Fibroblast of skin of back (primary cell): ENCODE measurements at regions not wholly inside any gene's neighbourhood (a gene's known extent, or its start where the extent isn't known, plus 50 kb on each side); places are given as distances from the start of the nearest gene placed in this dataset.

Experiments
- DNase-seq: peaks from one replicate; pipeline ENCODE4 v3.0.0-alpha.2; 2013

DNA sequence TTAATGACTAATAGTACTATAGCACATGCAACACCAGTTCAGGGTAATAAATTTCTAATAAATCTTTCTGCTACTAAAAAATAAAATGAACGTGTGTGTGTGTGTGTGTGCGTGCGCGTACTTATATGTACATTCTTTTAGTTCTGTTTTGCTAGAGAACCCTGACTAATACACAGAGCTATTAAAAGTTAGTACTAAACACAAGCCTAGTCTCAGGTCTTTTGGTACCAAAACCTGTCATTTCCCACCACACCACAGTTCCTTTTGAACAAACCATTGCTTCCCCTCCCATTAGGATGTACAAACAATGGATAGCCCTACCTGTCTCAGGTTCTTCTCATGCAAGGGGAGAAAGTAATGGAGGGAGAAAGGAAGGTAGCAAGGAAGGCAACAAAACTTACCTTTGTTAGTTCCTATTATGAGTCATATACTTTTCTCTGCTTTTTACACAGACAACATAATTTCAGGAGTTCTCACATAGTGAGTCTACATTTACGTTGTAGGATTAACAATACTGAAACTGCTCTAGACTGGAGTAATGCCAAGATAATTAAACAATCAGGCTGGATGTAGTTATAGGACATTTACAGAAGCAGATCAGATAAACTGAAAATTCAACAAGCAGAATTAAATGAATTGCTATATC is 427.2 kb downstream of the KCNJ3 start:
- no peak for DNase-seq

GRCh38 chr2:155115846-155116245 is 417.4 kb downstream of the KCNJ3 start:
- no peak for DNase-seq

DNA sequence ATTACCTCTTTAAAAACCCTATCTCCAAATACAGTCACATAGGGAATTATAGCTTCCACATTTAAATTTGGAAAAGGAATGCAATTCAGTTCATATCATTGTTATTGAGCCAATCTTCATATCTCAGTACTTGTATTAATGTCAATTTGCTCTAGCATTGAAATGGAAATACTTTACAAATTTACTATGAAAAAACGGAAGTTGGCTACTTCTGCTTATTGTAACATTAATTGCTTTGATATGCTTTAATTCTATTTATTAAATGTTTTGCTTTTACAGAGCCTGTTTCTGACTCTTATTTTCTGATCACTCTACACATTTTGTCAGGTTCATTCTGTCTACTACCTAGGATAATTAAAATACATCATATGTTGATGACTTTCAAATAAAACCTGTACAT is 412.6 kb downstream of the KCNJ3 start:
- DNase-seq = no peak

DNA sequence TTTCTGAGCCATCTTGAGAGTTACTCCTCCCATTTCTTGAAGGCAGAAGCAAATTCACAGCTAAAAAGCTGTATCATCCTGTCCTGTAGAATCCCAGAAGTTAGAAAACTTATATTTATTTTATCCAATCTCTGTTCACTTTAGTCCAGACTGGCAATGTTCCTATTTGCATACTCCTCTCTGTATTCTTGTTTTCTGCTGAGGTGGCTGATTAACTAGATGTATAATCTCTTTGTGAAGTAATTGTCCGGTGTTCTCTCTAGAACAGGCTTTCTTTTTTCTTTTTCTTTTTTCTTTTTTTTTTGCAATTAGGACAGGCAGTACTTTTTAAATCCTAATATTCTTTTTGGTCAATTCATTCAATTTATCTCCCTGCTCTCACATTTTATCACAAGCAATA is 411.0 kb downstream of the KCNJ3 start:
- DNase-seq = no peak

- no peak for DNase-seq
Observed at GRCh38 chr2:155100261-155100660, 401.8 kb downstream of the KCNJ3 start.

GRCh38 chr2:155099784-155100183 is 401.3 kb downstream of the KCNJ3 start:
- DNase-seq = peak; percentile 1

DNA sequence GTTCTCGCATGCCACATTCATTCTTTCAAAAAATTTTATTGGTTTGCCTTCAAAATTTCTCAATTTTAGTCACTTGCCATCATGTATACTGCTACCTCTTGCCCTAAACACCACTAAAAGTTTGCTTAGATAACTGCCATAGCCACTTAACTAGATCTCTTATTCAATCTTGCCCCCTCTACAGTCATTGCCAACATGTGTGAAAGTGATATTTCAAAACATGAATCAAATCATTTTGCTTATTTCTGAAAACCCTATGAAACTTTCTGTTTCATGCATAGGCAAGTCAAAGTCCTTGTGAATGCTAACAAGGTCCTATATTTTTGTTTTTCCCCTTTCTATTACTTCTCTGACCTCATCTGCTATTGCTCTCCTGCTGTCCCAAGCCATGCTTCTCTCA is 397.1 kb downstream of the KCNJ3 start:
- DNase-seq = no peak

DNA sequence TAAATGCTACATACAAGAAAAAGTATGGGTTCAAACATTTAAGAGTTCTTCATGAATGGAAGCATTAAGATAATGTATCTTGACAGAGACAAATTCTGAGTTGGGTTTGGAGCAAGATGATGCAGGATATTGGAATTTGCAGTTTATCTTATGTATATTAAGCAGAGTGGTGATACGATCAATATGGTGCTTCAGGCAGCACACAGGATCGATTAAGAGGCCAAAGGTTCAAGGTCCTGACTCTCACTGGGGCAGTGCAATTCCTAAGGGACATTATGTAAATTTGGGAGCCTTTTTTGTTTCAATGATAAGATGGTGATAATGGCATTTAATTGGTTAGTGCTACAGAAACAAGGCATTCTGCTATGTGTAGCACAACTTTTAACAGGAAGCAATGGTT is 381.9 kb downstream of the KCNJ3 start:
- DNase-seq = no peak

- no peak for DNase-seq
Observed at GRCh38 chr2:155070489-155070888, 372.0 kb downstream of the KCNJ3 start.

- DNase-seq = no peak
Observed at GRCh38 chr2:155062922-155063258, 364.4 kb downstream of the KCNJ3 start.

DNA sequence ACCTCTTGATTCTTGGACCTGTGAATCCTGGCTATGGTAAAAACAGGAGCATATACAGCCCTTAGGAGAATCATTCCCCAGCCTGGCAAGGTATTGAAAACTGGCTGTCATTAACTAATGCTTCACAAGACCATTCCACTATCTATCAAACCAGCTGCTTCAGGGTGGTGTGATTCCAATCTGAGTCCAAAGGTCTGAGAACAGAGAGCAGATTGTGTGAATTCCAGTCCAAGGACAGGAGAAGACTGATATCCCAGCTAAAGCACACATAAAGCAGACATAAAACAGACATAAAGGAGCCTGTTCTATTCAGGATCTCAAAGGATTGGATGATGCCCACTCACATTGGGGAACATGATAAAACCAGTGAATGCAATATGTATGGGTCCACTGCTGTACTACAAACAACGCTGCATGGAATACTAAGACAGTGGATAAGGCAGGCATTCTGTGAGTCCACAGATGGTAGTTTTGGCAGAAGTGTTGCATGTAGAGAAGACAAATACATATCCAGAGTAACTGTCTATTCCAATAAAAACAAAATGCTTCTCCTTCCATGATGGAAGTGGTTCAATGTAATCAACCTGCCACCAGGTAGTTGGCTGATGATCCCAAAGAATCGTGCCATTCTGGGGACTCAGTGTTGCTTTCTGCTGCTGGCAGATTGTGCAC is 363.9 kb downstream of the KCNJ3 start:
- no peak for DNase-seq

- no peak for DNase-seq
Observed at GRCh38 chr2:155060896-155061295, 362.4 kb downstream of the KCNJ3 start.

DNA sequence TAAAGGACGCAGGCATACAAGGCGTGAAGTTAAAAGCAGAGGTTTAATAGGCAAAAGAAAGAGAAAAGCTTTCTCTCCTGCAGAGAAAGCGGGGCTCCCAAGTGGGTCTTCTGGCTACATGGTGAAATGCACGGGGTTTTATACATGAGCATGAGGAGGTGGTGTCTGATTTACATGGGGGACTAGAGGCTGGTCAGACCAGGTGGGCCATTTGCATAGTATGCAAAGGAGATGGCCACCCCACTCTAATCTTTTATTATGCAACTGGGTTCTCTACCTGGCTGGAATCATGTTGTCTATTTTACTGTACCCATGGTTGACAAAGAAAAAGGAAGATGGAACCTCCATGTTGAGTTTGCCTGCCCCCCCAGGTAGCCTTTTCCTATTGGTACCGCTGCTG is 356.2 kb downstream of the KCNJ3 start:
- no peak for DNase-seq

- DNase-seq = no peak
Observed at GRCh38 chr2:155043097-155043496, 344.6 kb downstream of the KCNJ3 start.

DNA sequence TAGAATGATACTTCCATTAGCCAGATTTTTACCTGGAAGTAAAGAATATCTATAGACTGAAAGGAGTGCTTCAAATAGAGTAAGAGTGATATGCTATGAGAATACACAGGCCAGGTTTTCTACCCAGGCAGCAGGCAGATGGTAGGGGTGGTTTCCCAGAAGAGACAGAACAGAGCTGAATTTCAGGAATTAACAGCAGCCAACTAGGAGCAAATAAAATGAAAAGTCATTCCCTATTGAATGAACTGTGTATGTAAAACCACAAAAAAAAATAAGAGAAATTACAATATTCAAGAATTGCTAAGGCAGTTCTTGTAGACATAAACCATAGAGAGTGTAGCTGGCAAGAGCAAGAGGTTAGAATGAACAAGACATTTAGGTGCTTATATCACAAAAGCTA is 336.8 kb downstream of the KCNJ3 start:
- DNase-seq = no peak

DNA sequence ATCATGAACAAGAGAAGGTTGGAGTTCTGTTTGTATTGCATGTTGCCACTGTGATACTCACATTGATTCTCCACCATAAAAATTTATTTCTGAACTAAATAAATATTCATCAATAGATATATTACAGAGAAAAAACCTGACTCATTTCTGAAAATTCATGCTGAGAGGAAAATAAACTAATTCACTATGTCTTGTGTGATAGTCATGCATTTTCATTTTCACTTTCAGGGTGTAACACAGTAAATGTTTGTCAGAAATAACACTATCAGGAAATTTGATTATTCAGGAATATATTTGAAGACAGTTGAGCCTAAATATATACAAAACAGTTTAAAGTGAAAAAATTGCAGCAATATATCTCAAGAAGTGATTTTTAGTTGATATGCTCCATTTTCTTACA is 335.2 kb downstream of the KCNJ3 start:
- no peak for DNase-seq

- DNase-seq = no peak
Observed at GRCh38 chr2:155030296-155030695, 331.8 kb downstream of the KCNJ3 start.

DNA sequence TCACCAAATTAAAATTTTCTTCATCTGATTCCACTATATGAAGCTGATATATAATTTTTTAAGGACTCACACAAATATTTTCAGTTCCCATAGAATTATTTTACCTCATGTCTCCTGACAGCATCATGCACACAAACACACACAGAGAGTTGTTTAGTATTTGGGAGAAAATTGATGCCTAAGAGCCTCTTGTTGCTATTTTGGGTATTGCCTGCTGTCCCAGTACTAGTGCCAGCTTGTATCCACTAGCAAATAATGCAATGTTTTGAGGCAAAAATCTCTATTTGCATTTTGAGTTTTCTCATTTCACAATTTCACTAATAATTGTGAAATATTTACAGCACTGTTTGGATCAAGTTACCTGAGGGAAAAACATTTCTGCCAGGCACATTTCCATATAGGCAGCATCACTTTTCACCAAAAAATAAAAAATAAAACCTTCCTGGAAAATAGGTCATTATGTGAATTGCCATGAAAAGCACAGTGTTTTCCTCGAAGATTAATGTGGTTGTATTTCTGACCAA is 328.2 kb downstream of the KCNJ3 start:
- DNase-seq = no peak

DNA sequence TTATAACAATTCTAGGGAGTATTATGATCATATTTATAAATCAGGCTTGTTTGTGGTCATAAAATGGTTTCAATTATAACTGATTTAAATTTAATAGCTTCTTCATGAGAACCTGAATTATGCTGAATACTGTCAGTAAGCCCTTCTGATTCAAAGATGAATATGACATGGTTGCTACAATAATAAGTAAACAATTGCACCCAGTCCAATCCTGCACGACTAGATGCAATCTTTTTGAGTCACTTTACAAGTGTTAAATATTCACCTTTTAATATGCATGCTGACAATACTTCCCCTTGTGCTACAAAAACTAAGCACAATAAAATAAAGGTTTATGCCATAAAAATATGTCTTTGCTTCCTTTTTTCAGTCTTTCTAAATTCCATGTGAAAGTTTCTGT is 325.2 kb downstream of the KCNJ3 start:
- DNase-seq = no peak

- DNase-seq = no peak
Observed at GRCh38 chr2:155022531-155022930, 324.0 kb downstream of the KCNJ3 start.

GRCh38 chr2:155021618-155022017 is 323.1 kb downstream of the KCNJ3 start:
- no peak for DNase-seq

DNA sequence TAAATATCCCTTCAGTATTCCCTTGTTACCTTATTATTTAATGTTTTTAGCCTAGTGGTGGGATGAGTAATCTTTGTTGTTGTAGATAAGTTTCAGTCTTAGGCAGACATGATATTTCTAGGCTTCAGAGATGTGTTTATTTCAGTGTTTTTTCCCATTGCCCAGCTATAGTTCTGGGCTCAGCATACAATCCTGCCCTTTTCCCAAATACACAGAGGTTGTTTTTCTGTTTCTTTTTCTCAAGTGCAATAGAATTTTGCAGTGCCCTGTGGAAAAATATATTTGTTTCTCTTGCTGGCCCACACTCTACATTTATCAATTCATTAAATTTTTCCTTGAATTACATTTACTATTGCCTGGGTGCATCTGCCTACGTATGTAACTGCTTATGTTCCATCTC is 321.8 kb downstream of the KCNJ3 start:
- DNase-seq = no peak

- no peak for DNase-seq
Observed at GRCh38 chr2:155010925-155011324, 312.4 kb downstream of the KCNJ3 start.

GRCh38 chr2:154995361-154995760 is 296.9 kb downstream of the KCNJ3 start:
- no peak for DNase-seq

GRCh38 chr2:154992826-154993225 is 294.3 kb downstream of the KCNJ3 start:
- DNase-seq = no peak
